Spleen (tissue), 7 donors: ENCODE measurements at regions not wholly inside any gene's neighbourhood (a gene's known extent, or its start where the extent isn't known, plus 50 kb on each side); places are given as distances from the start of the nearest gene placed in this dataset.

Source experiments
- CTCF ChIP-seq, 11 experiments: fragments of 200-600 bp in 7 of 11; fragments of 450-650 bp in 4 of 11; sonication (generic) in 4 of 11; IDR thresholded peaks in 8 of 11; conservative IDR thresholded peaks in 3 of 11; 1 replicate in 7 of 11; 2 replicates in 4 of 11; pipeline versions ENCODE4 v1.4.0 to v1.8.0; 2016 to 2021; ENCODE audit warnings: antibody characterized with exemption in 11 of 11, inconsistent platforms in 4 of 11, mild to moderate bottlenecking in 1 of 11
- POLR2A ChIP-seq, 3 donors: fragments of 450-650 bp; IDR thresholded peaks; one replicate each; pipeline ENCODE4 v1.5.1; 2017; ENCODE audit warnings: antibody characterized with exemption in 3 of 3, mild to moderate bottlenecking in 1 of 3
- POLR2AphosphoS5 ChIP-seq, 3 donors: sonication (generic); formaldehyde crosslinking; IDR thresholded peaks; one replicate each; pipeline ENCODE4 v1.5.1; 2017; ENCODE audit warnings: antibody characterized with exemption in 3 of 3
- donor health status: DM: no; HTN: no; CAD: no; lungs with moderate emphysema.
- donor health status: DM: no; HTN: no; CAD: no.
- donor health status: DM: no; HTN: no; CAD: no.

- no peak for TF ChIP-seq CTCF (IDR thresholded peaks at IDR 0.05 in 8 of 11, conservative IDR thresholded peaks at IDR 0.05 in 3 of 11)
- no peak for TF ChIP-seq POLR2A (IDR thresholded peaks at IDR 0.05)
- no peak for TF ChIP-seq POLR2AphosphoS5 (IDR thresholded peaks at IDR 0.05)
These were observed 351.4 kb upstream of the HS6ST1 start for GRCh38 chr2:128670066-128670465.
